Naive thymus-derived CD8-positive, alpha-beta T cell (primary cell): ENCODE measurements at regions not wholly inside any gene's neighbourhood (a gene's known extent, or its start where the extent isn't known, plus 50 kb on each side); places are given as distances from the start of the nearest gene placed in this dataset.

ENCODE experiments used
- ATAC-seq, 2 donors: fragments of 150-1000 bp; cut with Tn5 transposase in 1 of 2; sonication (Bioruptor Pico), chemical (Tn5 transposase) in 1 of 2; 1 replicate in 1 of 2; 2 replicates in 1 of 2; pipeline ENCODE4 v1.10.0; 2021; ENCODE audit warnings: mild to moderate bottlenecking in 2 of 2, moderate library complexity in 2 of 2
- POLR2A ChIA-PET: fragments of 350-600 bp; sonication (Branson Sonifier 250); formaldehyde crosslinking; loops from one replicate; lab custom pipeline; 2021; ENCODE audit warnings: antibody characterized with exemption; lab: Charles Lee
- DNase-seq, 10 donors: peaks; one replicate each; pipeline versions ENCODE4 v3.0.0 to v3.0.0-alpha.2; 2020 to 2022
- H3K27ac Mint-ChIP-seq, 10 donors: one replicate each; pipeline ENCODE4 v1.8.0; 2020 to 2022; ENCODE audit warnings: mild to moderate bottlenecking in 10 of 10, mixed read lengths in 10 of 10, moderate library complexity in 4 of 10, inconsistent platforms in 1 of 10
- H3K27me3 Mint-ChIP-seq, 5 donors: one replicate each; pipeline ENCODE4 v1.8.0; 2021 to 2022; ENCODE audit warnings: mixed read lengths in 5 of 5
- H3K36me3 Mint-ChIP-seq, 3 donors: one replicate each; pipeline ENCODE4 v1.8.0; 2020 to 2022; ENCODE audit warnings: mixed read lengths in 3 of 3, mild to moderate bottlenecking in 2 of 3, inconsistent platforms in 1 of 3
- H3K4me1 Mint-ChIP-seq, 4 donors: one replicate each; pipeline ENCODE4 v1.8.0; 2021 to 2022; ENCODE audit warnings: mixed read lengths in 4 of 4
- H3K4me3 Mint-ChIP-seq, 10 donors: one replicate each; pipeline ENCODE4 v1.8.0; 2020 to 2022; ENCODE audit warnings: mild to moderate bottlenecking in 10 of 10, mixed read lengths in 10 of 10, moderate library complexity in 6 of 10, inconsistent platforms in 1 of 10
- H3K9me3 Mint-ChIP-seq, 9 donors: one replicate each; pipeline ENCODE4 v1.8.0; 2020 to 2022; ENCODE audit warnings: mixed read lengths in 9 of 9, mild to moderate bottlenecking in 3 of 9, inconsistent platforms in 1 of 9, moderate library complexity in 1 of 9

- Mint-ChIP-seq H3K27ac (no peak overlapping the region), H3K27me3 (peaks cover 0 to 16% (median 5%) of the 10 kb centered on the region in 5 donors), H3K9me3 (peaks cover 0 to 2% (median 0%) of the 10 kb centered on the region in 9 donors), H3K36me3 (no peaks in the 10 kb centered on the region), H3K4me3 (no peak overlapping the region), H3K4me1 (no peaks in the 10 kb centered on the region)
- POLR2A ChIA-PET, result no interaction called here
- ATAC-seq, result no peak
- DNase-seq, result no peak
Measured at GRCh38 chr2:67662222-67662621, 265.1 kb downstream of the ETAA1 start.

- no peaks in the 10 kb centered on the region for H3K4me1 Mint-ChIP-seq
- H3K9me3 Mint-ChIP-seq, result peaks cover 0 to 2% (median 0%) of the 10 kb centered on the region in 9 donors
- POLR2A ChIA-PET, result no interaction called here
- H3K36me3 Mint-ChIP-seq, result no peaks in the 10 kb centered on the region
- DNase-seq (no peak), ATAC-seq (no peak)
- H3K27ac Mint-ChIP-seq, result no peak overlapping the region
- peaks cover 0 to 22% (median 5%) of the 10 kb centered on the region in 5 donors for H3K27me3 Mint-ChIP-seq
- no peak overlapping the region for H3K4me3 Mint-ChIP-seq
Measured at GRCh38 chr2:67663776-67664175, 266.6 kb downstream of the ETAA1 start.

GRCh38 chr2:67666386-67667053 lies 269.4 kb downstream of the ETAA1 start:
- peaks cover 0 to 2% (median 0%) of the 10 kb centered on the region in 9 donors for H3K9me3 Mint-ChIP-seq
- DNase-seq, result no peak
- ATAC-seq, result no peak
- H3K27ac Mint-ChIP-seq, result no peak overlapping the region
- H3K4me1 Mint-ChIP-seq, result no peaks in the 10 kb centered on the region
- POLR2A ChIA-PET, result no interaction called here
- no peaks in the 10 kb centered on the region for H3K36me3 Mint-ChIP-seq
- no peak overlapping the region for H3K4me3 Mint-ChIP-seq
- peaks cover 0 to 17% (median 3%) of the 10 kb centered on the region in 5 donors for H3K27me3 Mint-ChIP-seq

GRCh38 chr2:67667054-67667908 lies 270.1 kb downstream of the ETAA1 start:
- H3K36me3 Mint-ChIP-seq, result no peaks in the 10 kb centered on the region
- H3K27me3 Mint-ChIP-seq, result peaks cover 0 to 17% (median 3%) of the 10 kb centered on the region in 5 donors
- no peaks in the 10 kb centered on the region for H3K4me1 Mint-ChIP-seq
- H3K27ac Mint-ChIP-seq, result no peak overlapping the region
- no peak overlapping the region for H3K4me3 Mint-ChIP-seq
- POLR2A ChIA-PET, result no interaction called here
- no peak for DNase-seq
- ATAC-seq, result no peak
- peaks cover 0 to 2% (median 0%) of the 10 kb centered on the region in 9 donors for H3K9me3 Mint-ChIP-seq

- no peak for DNase-seq
- Mint-ChIP-seq H3K4me1 (no peaks in the 10 kb centered on the region), H3K27ac (no peak overlapping the region), H3K9me3 (peaks cover 0 to 2% (median 0%) of the 10 kb centered on the region in 9 donors), H3K4me3 (no peak overlapping the region), H3K36me3 (no peaks in the 10 kb centered on the region), H3K27me3 (peaks cover 0 to 17% (median 3%) of the 10 kb centered on the region in 5 donors)
- no peak for ATAC-seq
- POLR2A ChIA-PET, result no interaction called here
Measured at GRCh38 chr2:67668538-67668937, 271.4 kb downstream of the ETAA1 start.

- Mint-ChIP-seq H3K9me3 (peaks cover 0 to 2% (median 0%) of the 10 kb centered on the region in 9 donors), H3K27me3 (peaks cover 0 to 12% (median 3%) of the 10 kb centered on the region in 5 donors), H3K4me3 (no peak overlapping the region), H3K36me3 (no peaks in the 10 kb centered on the region), H3K27ac (no peak overlapping the region), H3K4me1 (no peaks in the 10 kb centered on the region)
- POLR2A ChIA-PET, result no interaction called here
- DNase-seq (no peak), ATAC-seq (no peak)
Measured at GRCh38 chr2:67669168-67669567, 272.0 kb downstream of the ETAA1 start.

GRCh38 chr2:67669766-67670165 lies 272.6 kb downstream of the ETAA1 start:
- H3K4me1 Mint-ChIP-seq, result no peaks in the 10 kb centered on the region
- H3K27ac Mint-ChIP-seq, result no peak overlapping the region
- H3K36me3 Mint-ChIP-seq, result no peaks in the 10 kb centered on the region
- peaks cover 0 to 11% (median 3%) of the 10 kb centered on the region in 5 donors for H3K27me3 Mint-ChIP-seq
- peaks cover 0 to 2% (median 0%) of the 10 kb centered on the region in 9 donors for H3K9me3 Mint-ChIP-seq
- DNase-seq, result no peak
- H3K4me3 Mint-ChIP-seq, result no peak overlapping the region
- no peak for ATAC-seq
- POLR2A ChIA-PET, result no interaction called here

GRCh38 chr2:67670747-67671183 lies 273.6 kb downstream of the ETAA1 start:
- no peak overlapping the region for H3K4me3 Mint-ChIP-seq
- peaks cover 0 to 11% (median 3%) of the 10 kb centered on the region in 5 donors for H3K27me3 Mint-ChIP-seq
- H3K9me3 Mint-ChIP-seq, result peaks cover 0 to 2% (median 0%) of the 10 kb centered on the region in 9 donors
- H3K4me1 Mint-ChIP-seq, result no peaks in the 10 kb centered on the region
- DNase-seq, result no peak
- H3K27ac Mint-ChIP-seq, result no peak overlapping the region
- no peak for ATAC-seq
- POLR2A ChIA-PET, result no interaction called here
- no peaks in the 10 kb centered on the region for H3K36me3 Mint-ChIP-seq

- no peak overlapping the region for H3K4me3 Mint-ChIP-seq
- no peaks in the 10 kb centered on the region for H3K4me1 Mint-ChIP-seq
- H3K9me3 Mint-ChIP-seq, result no peaks in the 10 kb centered on the region
- H3K27me3 Mint-ChIP-seq, result peaks cover 0 to 6% (median 2%) of the 10 kb centered on the region in 5 donors
- ATAC-seq (no peak), DNase-seq (no peak)
- POLR2A ChIA-PET, result no interaction called here
- H3K36me3 Mint-ChIP-seq, result no peaks in the 10 kb centered on the region
- H3K27ac Mint-ChIP-seq, result no peak overlapping the region
Measured at GRCh38 chr2:67671464-67672450, 274.6 kb downstream of the ETAA1 start.

- Mint-ChIP-seq H3K4me3 (no peak overlapping the region), H3K9me3 (no peaks in the 10 kb centered on the region), H3K4me1 (no peaks in the 10 kb centered on the region), H3K27ac (no peak overlapping the region), H3K36me3 (no peaks in the 10 kb centered on the region), H3K27me3 (peaks cover 0 to 2% (median 0%) of the 10 kb centered on the region in 5 donors)
- DNase-seq (no peak), ATAC-seq (no peak)
- POLR2A ChIA-PET, result no interaction called here
Measured at GRCh38 chr2:67674668-67675067, 277.5 kb downstream of the ETAA1 start.

GRCh38 chr2:67684991-67685390 lies 287.9 kb downstream of the ETAA1 start:
- POLR2A ChIA-PET, result no interaction called here
- no peak for ATAC-seq
- no peaks in the 10 kb centered on the region for H3K36me3 Mint-ChIP-seq
- peaks cover 0 to 12% (median 0%) of the 10 kb centered on the region in 9 donors for H3K9me3 Mint-ChIP-seq
- DNase-seq, result no peak
- H3K4me3 Mint-ChIP-seq, result no peak overlapping the region
- peaks cover 3 to 22% (median 9%) of the 10 kb centered on the region in 5 donors for H3K27me3 Mint-ChIP-seq
- peaks cover 0 to 7% (median 0%) of the 10 kb centered on the region in 4 donors for H3K4me1 Mint-ChIP-seq
- H3K27ac Mint-ChIP-seq, result no peak overlapping the region

- POLR2A ChIA-PET, result no interaction called here
- peaks cover 0 to 8% (median 0%) of the 10 kb centered on the region in 9 donors for H3K9me3 Mint-ChIP-seq
- H3K27me3 Mint-ChIP-seq, result peaks cover 2 to 26% (median 14%) of the 10 kb centered on the region in 5 donors
- peaks cover 0 to 7% (median 0%) of the 10 kb centered on the region in 4 donors for H3K4me1 Mint-ChIP-seq
- ATAC-seq (no peak), DNase-seq (no peak)
- H3K36me3 Mint-ChIP-seq, result no peaks in the 10 kb centered on the region
- no peak overlapping the region for H3K27ac Mint-ChIP-seq
- no peak overlapping the region for H3K4me3 Mint-ChIP-seq
Measured at GRCh38 chr2:67686254-67686653, 289.1 kb downstream of the ETAA1 start.
